ACHN (cell line): ENCODE measurements at regions not wholly inside any gene's neighbourhood (a gene's known extent, or its start where the extent isn't known, plus 50 kb on each side); places are given as distances from the start of the nearest gene placed in this dataset.
"Not testable (repeated sequence)": the region's sequence is repeated elsewhere in the genome, so short reads cannot be mapped to it uniquely, and the experiment has no call there.

Source experiments
- DNase-seq: peaks from one replicate; pipeline ENCODE4 v3.0.0-alpha.2; 2015
- in situ Hi-C: cut with HindIII; loops from 2 replicates; pipeline ENCODE4 v1.10.0; 2017; ENCODE audit warnings: low sequenced_read_pairs, low pct_ligation_motif_present, low pct_unique_long_range_greater_than_20kb

GRCh38 chr2:219722276-219722879 lies 94.9 kb downstream of the SLC4A3 start:
- peak; percentile 55 for DNase-seq
- in situ Hi-C loops = no loop called here

- in situ Hi-C loops = no loop called here
- DNase-seq = no peak
Observed at GRCh38 chr2:219723311-219723710, 95.9 kb downstream of the SLC4A3 start.

DNA sequence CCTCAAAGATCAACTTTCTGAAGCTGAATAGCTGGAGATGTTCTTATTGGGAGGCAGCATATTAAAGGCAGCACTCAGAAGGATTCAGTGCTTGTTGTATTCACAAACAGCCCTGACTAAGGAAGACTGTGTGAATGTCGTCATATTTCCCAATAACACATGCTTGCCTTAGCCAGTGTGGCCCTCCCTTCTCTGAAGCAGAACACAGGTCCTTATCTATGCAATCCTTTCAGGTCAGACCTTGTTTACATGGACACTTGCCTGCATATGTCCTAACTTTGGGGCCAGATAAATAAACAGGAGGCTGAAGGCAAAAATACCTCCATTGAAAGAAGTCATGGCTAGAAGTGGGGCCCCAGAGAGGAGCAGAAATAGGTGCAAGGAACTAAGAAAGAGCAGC lies 97.2 kb downstream of the SLC4A3 start:
- in situ Hi-C loops = no loop called here
- no peak for DNase-seq

- DNase-seq = no peak
Observed at GRCh38 chr2:219726916-219727315, 99.5 kb downstream of the SLC4A3 start.

DNA sequence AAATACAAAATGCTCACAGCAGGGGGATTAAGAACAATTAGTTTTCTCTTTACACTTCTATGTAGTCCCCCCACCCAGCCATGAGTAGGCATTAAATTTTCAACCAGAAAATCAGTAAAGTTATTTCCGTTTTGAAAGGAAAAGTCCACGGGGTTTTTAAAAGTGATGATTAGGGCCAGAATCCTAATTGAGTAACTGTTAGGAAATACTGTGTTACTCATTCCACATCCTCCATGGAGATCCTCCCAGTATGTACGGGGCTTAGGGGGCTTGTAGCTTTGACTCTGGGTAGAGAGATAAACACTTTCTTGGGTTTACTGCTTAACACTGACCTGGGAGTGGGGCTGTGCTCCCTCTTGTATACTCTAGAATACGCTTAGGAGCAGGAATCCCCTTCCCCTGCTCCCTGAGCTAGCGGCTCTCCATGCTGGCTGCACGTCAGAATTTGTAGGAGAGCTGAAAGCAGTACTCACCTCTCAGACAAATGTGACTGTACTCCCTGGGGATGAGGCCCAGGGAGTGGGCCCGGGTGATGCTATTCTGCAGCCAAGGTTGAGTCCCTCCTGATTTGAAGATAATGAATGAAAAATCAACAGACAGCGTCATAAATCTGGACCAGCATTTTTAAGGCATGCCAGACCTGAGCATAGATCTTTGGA lies 100.5 kb downstream of the SLC4A3 start:
- in situ Hi-C loops = no loop called here
- DNase-seq = no peak

More at GRCh38 chr2:219726916-219727315, 99.5 kb downstream of the SLC4A3 start:
- in situ Hi-C loops = no loop called here

- in situ Hi-C loops = no loop called here
- DNase-seq = no peak
Observed at GRCh38 chr2:219728991-219729487, 101.6 kb downstream of the SLC4A3 start.

GRCh38 chr2:219731173-219731572 lies 103.7 kb downstream of the SLC4A3 start:
- in situ Hi-C loops = no loop called here
- DNase-seq = no peak

DNA sequence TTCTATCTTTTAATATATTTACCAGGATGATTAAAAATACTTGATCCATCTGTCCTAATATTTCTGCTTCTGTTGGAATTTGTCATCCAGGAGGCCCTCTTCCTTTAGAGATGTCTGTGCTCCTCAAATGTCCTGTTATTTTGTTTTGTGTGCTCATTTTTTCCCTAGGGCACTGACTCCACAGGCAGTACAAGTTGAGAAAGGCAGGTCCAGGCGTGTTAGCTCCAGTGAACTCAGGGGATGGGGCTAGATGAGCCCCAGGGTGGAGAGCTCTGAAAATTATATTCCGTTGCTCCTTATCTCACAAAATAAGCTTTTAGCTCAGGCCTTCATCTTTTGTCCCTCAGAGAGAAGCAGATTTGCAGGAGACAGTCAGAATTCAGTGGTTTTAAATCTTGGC lies 105.7 kb downstream of the SLC4A3 start:
- DNase-seq = no peak
- in situ Hi-C loops = no loop called here

DNA sequence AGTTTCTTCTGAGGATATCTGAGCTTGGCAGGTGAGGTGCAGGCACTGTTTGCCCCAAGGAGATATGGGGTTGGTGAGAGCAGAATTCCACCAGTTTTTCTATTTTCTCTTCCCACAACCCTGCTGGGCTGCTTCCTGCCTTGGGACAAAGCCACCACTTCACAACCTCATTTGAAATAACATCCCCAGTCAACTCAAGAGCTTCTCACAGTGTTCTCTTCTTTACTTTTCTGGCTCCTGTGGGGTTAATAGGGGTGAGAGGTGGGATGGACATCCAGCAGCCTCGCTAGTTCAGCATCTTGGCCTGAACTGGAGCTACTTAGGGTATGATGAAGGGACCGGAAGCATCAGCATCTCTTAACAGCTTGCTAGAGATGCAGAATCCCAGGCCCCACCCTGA lies 106.3 kb downstream of the SLC4A3 start:
- DNase-seq = no peak
- in situ Hi-C loops = no loop called here

DNA sequence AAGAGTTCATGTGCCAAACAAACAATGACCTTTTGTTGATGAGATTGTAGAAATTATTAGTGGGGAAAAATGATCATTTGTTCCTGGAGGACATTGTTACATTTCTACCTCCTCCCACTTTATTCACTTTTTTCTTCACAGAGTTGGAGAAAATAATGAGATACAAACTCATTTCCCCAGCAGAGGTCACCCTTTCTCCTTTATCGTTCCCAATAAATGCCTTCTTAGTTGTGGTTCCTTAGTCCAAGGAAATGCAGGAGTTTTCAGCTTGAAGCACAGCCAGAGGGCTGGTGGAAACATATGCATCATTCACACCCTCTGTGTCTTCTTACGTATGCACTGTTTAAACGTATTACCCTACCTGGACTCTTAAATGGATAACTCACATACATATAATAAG lies 108.8 kb downstream of the SLC4A3 start:
- DNase-seq = peak; percentile 75
- in situ Hi-C loops = no loop called here

DNA sequence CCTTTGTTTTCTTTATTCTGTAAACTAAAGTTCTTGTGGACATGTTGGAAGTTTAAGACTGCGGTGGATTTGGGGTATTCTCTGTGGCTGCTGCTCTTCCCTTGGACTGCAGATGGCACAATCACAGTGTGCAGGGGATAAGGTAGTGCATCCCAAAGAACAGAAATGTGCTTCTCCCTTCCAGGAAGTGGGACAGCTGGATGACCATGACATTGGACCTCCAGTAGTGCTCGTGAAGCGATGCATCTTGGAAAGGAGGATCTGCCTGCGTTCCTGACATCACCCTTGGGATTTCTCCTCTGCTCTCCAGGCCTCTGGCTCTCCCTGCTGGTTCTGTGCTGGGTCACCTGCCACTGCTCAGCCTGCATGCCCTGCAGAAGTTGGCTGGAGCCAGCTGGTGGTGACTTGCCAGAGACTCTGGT lies 109.9 kb downstream of the SLC4A3 start:
- in situ Hi-C loops = no loop called here

GRCh38 chr2:219739066-219739465 lies 111.6 kb downstream of the SLC4A3 start:
- in situ Hi-C loops = no loop called here
- no peak for DNase-seq

More for the DNA sequence above, 109.9 kb downstream of the SLC4A3 start:
- DNase-seq = peak; percentile 18

GRCh38 chr2:219739866-219740440 lies 112.5 kb downstream of the SLC4A3 start:
- no peak for DNase-seq
- in situ Hi-C loops = no loop called here

- DNase-seq = no peak
- in situ Hi-C loops = no loop called here
Observed at GRCh38 chr2:219743548-219743947, 116.1 kb downstream of the SLC4A3 start.

GRCh38 chr2:219744066-219744465 lies 116.6 kb downstream of the SLC4A3 start:
- no peak for DNase-seq
- in situ Hi-C loops = no loop called here

DNA sequence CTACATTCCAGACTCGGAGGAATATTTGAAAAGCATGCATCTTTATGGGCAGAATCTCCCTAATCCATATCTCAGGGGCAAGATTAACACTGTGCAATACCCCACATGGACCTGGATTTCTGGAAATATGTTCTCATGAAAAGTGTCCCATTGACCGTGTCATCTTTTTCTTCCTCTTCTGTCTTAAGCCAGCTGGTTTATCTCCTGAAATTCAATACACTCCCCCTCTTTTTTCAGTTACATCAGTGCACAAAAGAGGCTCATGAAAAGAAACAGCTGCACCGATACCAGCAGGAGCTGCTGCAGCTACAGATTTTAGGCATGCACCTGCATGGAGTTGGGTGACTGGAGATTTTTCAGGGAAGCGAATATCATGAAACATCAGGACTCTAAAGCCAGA lies 117.2 kb downstream of the SLC4A3 start:
- in situ Hi-C loops = no loop called here
- no peak for DNase-seq

- in situ Hi-C loops = no loop called here
- DNase-seq = no peak
Observed at GRCh38 chr2:219747637-219748036, 120.2 kb downstream of the SLC4A3 start.

GRCh38 chr2:219748671-219749570 lies 121.5 kb downstream of the SLC4A3 start:
- no peak for DNase-seq
- in situ Hi-C loops = no loop called here

DNA sequence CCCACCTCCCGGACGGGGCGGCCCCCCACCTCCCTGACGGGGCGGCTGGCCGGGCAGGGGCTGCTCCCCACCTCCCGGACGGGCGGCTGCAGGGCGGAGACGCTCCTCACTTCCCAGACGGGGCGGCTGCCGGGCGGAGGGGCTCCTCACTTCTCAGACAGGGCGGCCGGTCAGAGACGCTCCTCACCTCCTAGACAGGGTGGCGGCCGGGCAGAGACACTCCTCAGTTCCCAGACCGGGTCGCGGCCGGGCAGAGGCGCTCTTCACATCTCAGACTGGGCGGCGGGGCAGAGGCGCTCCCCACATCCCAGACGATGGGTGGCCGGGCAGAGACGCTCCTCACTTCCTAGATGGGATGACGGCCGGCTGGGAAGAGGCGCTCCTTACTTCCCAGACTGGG lies 123.7 kb downstream of the SLC4A3 start:
- DNase-seq, in situ Hi-C loops: not testable (repeated sequence)
